HG02970 (cell line): ENCODE measurements at regions not wholly inside any gene's neighbourhood (a gene's known extent, or its start where the extent isn't known, plus 50 kb on each side); places are given as distances from the start of the nearest gene placed in this dataset.
"Not testable (repeated sequence)": the region's sequence is repeated elsewhere in the genome, so short reads cannot be mapped to it uniquely, and the experiment has no call there.

Source experiments
- ATAC-seq: cut with Tn5 transposase; IDR thresholded peaks from one replicate; pipeline ENCODE4 v1.9.1; 2021; ENCODE audit warnings: mild to moderate bottlenecking, moderate library complexity, moderate number of reproducible peaks; ENCODE audit not compliant: unreplicated experiment, low FRiP score

DNA sequence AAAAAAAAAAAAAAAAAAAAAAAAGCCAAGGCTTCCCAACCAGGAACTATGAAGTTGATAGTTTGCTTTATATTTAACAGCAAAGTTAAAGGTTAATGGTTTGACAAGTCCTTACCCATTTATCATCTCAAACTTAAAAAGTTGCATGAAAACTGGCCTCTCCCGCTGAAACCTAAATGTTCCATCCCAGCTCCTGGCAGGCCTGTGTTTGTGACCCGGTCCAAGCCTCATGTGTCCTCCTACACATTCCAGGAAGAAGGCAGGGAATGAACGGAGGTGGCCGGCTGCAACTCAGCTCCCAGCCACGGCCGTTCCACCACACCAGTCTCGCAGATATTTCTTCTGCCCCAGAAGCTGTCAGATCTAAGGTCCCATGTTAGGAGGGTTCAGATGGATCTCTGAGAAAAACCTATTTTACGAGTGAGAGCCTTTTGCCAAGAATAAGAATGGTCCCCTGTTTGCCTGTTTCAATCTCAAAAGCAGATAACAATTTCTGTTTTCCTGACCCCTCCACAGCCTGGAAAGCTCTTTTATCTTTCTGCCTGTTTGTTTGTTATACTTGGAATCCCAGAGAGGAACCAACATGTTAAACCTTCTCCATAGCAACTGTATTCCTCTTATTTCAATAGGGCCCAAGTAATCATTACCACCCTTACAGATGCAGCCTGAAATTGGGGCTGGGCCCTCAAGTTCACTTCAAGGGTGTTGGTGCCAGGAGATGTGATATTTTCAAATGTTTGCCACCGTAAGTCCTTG lies 56.5 kb downstream of the KCTD12 start:
- no peak for ATAC-seq

DNA sequence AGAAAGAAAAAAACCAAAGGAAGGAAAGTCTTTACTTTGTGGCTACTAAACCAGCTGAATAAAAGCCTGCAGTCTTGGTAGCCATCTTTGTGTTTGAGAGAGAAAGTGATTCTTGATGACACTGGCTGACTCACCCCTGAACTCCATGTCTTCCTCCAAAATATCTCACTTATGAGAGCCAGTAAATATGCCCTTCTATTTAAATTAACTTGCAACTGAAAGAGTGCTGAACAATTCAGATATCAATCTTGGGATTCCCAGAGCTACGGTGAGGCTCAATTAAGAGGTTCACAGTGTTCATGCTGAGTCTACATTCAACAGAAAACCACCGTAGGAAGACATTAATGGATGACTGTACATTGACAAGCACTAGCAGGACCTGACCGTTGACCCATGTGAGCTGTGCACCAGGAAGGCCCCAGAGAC lies 57.9 kb downstream of the KCTD12 start:
- ATAC-seq: peak; percentile 47

DNA sequence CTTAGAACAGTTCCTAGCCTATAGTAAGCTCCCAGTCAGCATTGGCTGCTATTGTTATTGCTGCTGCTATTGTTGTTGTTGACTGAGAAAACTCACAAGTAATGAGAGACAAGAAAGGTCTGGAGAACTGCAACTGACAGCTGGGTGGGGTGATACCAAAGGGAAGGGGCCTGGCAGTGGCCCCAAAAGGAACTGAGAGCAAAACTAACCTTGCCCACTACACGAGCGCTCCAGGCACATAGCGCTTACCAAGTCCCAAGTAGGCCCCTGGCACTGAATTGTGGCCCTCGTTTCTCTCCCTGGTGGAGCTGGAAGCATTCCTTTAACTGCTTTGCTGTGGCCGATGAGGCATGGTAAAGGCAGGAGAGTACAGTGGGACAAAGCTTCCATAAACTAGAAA lies 59.7 kb downstream of the KCTD12 start:
- no peak for ATAC-seq

DNA sequence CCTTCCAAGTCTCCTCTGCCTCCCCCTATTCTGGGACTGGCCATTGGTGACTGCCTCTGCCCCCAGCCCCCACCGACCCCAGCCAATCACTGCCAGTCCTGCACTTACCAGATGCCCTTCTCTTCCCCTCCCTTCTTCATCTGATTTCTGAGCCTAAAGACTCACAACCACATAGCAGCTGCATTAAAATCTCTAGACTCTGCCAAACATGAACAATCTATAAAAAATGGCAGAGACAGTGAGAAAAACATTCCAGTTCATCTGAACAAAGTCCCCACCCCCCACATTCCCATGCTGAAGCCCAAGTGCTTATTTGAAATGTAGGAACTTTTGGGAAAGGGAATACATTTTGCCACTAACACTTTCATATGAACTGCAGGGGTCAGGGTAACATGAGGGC lies 60.8 kb downstream of the KCTD12 start:
- ATAC-seq: no peak

DNA sequence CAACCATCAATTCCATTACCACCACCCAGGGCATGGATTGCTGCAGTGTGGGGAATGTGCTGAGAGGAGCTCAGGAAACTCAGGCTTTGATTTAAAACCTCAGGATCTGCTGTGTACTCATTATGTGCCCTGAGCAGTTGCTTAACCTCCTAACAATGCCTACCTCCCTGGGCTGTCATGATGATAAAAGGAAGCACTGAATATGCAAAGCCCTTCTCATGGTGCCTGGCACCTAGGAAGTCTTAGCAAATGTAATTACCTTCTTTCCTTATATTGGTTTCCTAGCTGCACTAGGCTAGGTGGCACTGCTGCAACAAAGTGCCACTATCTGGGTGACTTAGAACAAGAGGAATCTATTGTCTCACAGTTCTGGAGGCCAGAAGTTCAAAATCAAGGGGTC lies 62.2 kb downstream of the KCTD12 start:
- ATAC-seq: no peak

DNA sequence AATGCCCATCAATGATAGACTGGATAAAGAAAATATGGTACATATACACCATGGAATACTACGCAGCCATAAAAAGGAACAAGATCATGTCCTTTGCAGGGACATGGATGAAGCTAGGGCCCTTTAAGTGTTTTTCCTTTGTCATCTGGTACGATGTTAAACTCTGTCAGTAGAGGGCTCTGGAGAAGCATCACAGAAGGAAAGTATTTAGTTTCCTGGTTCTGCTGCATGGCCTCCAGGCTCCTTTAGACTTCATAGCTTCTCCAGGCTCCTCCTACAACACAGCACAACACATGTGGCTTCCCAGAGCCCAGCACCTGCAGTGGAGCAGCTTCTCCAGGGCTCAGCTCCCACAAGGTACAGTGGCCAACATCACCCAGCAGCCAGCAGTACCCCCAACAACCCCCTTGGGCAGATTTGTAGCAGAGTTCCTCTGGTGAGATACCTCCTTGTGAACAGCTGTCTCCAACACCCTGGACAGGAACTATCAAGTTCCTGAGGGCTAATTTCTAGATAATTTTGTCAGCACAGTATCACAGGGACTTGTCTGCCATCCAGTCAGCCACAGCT lies 63.4 kb downstream of the KCTD12 start:
- ATAC-seq: no peak

DNA sequence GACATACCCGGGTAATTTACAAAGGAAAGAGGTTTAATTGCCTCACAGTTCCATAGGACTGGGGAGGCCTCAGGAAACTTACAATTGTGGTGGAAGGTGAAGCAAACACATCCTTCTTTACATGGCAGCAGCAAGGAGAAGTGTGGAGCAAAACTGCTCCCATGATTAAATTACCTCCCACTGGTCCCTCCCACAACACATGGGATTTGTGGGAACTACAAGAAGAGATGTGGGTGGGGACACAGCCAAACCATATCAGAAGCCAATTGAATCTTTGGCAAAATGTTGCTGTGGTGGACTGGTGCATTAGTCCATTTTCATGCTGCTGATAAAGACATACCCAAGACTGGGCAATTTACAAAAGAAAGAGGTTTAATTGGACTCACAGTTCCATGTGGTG lies 65.0 kb downstream of the KCTD12 start:
- not testable (repeated sequence) for ATAC-seq

DNA sequence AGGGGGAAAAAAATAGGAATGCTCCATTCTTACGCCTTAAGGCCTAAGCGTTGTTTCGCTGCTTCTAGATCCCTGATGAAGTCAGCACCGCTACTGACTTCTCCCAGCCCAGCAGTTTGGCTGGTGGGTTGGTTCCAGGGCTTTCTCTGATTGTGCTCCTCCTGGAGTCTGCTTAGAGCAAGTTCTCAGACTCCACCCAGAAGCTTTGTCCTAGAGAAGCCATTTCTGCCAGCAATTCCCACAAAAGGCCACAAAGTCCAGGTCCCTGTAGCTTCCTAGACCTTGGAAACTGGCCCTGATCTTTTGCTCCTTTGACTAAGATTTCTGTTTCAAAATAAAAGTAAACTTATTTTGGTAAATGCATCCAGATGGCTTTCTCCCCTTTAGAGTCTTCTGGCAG lies 65.4 kb downstream of the KCTD12 start:
- no peak for ATAC-seq

DNA sequence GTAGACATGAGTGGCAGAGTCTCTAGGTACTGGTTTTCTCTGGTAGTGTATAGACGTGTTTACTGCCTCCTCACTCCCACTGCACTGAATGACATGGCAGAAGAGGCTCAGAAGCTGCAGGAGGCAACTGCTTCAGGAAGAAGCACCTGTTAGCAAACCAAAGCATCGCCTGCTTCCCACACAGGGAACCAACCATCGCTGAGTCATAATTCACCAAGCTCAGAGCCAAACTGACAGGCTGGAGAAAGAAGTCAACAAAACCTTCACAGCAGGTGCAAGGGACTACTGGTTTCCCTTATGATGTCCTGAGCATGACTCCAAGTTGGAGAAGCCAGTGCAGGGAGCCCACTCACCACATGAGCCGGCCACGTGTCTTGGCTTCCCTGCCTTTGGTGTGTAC lies 69.8 kb downstream of the KCTD12 start:
- ATAC-seq: no peak

DNA sequence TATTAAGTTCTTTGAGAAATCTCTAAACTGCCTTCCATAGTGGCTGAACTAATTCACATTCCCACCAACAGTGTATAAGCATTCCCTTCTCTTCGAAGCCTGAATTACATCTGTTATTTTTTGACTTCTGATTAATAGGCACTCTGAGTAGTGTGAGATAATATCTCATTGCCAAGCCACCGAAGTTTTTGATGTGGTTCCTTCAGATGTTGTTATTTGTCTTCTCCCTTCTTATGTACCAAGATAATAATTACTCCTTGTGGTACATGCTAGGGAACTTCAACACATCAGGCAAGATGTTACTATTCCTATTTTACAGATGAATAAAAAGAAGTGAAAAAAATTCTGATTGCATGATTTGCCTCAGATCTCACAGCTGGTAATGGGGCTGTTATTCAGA lies 70.9 kb downstream of the KCTD12 start:
- no peak for ATAC-seq

DNA sequence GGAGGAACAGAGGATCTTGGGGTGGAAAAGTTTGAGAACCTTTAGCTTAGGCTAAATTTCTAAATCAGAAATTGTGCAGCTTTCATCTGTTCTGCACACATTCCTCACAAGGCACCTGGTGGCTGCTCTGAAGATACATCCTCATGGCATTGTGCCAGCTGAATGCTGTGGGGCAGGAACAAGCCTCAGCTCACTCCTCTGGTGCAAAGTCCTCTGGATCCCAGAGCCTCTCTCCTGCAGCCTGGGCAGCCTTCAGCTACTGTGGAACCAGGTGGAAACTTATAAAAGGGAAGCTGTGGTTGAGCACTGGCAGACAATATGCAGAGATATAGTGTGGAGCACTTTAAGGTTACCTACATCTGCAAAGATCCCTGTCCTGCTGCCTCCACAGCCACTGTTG lies 72.3 kb downstream of the KCTD12 start:
- no peak for ATAC-seq

DNA sequence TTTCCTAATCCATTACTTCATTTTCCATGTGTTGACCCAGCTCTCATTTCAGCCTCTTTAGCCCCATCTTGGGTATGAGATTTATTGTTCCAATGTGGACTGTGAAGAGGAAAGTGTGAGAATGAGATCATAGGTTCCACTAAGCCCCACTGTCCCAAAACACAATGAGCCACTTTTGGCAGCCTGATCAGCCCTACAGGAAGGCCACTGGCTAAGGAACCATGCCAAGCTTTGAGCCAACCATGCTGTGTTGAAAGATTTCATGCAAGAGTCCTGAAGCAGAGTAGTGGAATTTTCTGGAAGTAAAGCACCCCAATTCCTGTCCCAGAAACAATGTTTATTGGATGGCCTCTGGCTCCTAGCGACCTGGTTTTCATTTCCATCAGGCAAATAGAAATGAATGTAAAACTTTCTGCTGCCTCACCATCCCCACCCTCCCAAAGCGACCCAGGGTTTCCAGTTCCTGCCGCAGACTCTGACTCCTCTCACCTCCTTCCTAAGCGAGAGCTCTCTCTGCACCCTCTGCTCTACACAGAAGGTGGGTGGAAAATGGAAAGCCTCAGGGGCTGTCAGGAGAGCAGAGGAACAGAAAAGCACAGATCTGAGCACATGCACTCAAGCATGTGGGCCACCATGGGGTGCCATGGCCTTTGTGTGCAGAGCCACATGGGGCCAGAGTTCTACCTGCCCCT lies 73.1 kb downstream of the KCTD12 start:
- ATAC-seq: no peak

DNA sequence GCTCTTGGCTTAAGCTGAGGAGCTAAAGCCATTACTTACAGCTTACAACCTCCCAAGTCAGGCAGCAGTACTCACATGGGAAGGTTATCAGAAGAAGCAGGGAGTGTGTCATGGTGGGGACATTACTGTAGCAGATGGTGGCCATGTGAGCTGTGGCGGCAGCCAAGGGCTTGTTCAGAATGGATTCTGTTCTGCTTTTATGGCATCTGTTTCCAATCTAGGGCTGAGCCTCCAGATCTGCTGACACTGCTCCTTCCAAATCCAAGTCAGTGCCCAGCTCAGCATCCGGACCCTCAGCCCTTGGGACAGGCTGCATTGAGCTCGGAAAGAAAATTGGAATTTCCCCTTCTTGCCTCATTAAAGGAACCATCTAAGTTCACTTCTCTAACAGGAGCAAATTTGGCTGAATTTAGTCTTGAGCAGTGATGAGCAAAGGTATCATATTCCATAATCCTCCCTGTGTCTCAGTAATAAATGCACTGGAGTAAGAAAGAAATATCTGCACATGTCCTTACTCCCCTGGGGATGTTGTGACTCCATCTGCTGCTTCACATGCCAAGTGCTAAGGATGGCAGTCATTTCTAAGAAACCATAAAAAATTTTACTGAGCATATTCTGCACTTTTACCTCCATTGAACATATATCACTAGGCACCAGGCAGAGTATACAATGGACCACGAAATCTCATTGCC lies 73.9 kb downstream of the KCTD12 start:
- ATAC-seq: no peak

DNA sequence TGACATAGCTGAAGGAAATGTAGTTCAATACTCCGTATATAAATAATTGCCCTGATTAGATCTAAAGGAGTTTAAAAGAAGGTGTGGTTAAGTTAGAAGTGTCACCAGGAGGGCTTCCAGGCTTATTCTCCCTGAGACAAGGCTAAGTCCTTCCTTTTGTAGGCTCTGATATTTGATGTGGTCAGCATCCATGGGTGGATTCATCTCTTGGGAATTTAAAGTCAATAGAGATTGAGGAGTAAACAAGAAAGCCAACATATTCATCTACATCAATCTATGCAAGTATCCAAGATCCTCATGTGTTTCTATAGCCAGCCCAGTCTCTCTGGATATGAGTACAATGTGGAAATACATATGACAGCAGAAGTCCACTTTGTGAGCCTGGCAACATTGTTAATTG lies 76.8 kb downstream of the KCTD12 start:
- no peak for ATAC-seq

DNA sequence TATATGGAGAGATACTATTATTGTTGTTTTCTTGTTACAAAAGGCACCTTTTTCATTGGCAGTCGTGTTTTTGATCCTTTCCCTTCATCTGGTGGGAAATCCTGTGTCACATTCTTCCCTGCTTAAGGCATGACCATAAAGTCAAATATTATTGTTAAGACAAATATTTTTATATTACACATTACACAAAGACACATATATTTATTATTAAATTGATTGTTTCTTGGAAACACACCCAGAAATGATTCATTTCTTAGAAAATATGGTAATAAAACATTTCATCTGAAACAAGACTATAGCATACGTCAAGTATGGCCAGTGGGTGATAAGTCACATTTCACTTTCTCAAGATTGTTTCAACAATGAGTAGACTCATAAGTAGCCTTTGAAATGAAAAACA lies 77.3 kb downstream of the KCTD12 start:
- ATAC-seq: no peak

DNA sequence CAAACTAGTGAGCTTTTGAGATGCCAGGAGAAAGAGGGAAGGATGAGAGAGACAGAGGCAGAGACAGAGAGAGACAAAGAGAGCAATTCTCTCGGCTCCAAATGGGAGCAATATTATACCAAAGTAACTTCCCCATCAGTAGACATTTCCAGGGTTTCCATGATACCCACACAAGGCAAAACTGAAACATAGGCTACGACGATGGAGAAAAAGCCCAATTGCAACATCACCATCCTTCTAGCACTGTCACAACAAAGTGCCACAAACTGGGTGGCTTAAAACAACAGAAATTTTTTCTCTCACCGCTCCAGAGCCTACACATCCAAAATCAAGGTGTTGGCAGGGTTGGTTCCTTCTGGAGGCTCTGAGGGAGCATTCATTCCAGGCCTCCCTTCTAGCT lies 81.4 kb downstream of the KCTD12 start:
- ATAC-seq: no peak

DNA sequence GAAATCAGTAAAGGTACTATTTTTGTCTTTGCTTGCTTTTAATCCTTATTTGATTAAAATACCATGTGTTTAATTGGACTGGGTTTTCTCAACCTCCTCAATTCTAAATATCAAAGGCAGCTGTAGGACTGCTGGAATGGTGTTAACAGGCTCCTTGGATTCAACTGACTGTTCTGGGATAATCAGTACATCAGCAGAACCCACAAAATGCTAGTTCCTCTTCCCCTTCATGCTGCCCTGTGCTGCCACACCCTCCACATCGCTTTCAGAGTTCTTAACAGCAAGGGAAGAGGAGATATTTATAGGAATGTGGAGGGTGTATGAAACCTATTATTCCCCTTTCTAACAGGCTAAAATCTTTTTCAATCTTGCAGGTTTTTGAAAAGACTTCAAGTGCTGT lies 82.4 kb downstream of the KCTD12 start:
- ATAC-seq: no peak

DNA sequence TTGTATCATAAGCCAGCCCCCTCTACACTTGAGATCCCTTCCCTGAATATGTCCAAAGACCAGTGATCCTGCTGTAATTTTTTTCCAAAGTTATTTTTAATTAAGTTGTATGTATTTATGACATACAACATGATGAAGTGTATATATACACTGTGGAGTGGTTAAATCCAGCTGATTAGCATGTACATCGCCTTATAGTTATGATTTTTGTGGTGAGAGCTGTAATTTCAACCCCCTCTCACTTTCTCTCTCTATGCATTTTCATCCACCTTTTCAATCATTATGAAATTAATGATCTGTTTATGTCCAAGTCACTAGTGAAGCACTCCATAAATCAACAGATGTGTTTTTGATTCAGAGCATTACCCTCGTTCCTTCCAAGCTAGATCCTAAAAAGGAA lies 85.3 kb downstream of the KCTD12 start:
- ATAC-seq: no peak

DNA sequence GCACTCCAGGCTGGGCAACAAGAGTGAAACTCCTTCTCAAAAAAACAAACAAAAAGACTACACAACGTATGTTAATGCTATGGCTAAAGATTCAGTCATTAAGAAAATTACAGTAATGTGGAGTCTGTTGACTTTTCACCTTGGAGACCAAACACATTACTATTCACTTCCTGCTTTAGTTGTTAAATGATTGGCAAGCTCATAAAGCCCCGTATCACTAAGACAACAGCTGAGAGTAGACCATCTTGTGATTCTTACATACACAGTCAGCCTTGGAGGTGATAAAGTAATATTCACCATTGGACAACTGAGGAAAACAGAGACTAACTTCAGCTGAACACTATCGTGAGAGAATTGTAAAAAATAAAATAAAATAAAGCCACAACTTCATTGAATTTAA lies 86.5 kb downstream of the KCTD12 start:
- ATAC-seq: no peak

DNA sequence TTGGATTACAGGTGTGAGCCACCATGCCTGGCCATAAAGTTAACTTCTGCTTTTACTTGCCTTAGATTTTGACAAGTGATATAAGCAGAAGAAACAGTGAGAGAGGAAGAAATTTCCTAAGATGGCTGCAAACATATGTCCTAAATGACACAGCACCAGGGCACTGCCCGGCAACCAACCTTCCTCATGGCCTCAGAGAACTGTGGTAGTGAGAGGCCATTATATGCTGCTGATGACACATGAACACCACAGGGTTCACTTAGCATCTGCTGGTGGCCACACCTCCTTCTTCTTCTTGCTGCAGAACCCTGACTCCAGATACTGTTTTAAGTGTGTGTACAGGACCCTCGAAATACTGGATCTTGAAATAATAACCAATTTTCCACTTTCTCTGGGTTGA lies 88.2 kb downstream of the KCTD12 start:
- no peak for ATAC-seq

DNA sequence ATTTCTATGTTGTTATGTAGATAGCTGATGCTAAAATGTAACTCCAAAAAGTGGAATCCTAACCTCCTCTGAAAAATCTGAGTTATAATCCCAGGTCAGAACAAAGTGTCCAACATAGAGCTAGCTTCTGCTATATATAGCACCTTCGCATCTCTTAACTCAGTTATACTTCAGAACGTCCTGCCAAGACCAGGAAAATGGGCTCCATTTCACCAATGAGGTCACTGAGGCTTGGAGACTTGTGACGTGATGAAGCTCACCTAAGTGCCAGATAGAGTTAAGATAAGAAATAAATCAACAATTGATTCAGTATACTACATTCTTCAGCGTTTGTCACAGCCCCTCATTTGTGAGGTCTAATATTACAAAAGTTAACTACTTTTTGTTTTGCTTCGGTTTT lies 88.8 kb downstream of the KCTD12 start:
- ATAC-seq: no peak
